ENCODE measurements at regions not wholly inside any gene's neighbourhood (a gene's known extent, or its start where the extent isn't known, plus 50 kb on each side); places are given as distances from the start of the nearest gene placed in this dataset.

DNA sequence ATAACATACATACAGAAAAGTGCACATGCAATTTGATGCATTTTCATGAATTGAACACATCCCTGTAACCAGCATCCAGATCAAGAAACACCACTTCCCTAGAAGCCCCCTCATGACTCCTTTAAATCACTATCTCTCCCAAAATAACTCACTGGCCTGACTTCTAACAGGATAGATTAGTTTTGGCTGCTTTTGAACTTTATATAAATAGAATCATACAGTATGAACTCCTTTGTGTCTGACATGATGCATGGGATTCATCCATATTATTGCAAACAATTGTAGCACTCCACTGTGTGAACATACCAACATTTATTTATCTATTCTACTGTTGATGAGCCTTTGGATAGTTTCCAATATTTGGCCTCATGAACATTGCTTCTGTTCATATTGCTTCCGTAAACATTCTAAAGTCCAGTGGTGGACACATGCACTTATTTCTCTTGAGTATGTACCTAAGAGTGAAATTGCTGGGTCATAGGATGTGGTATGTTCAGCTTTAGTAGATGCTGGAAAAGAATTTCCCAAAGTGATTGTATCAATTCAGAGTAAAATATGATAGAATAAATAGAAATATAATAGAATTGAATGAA, 148.7 kb upstream of the GDNF start:
- DNase-seq (ENCODE audit: low spot score): no peak
- in situ Hi-C loops (cut with MboI; ENCODE audit: low pct_unique_long_range_greater_than_20kb, low sequenced_read_pairs, unreplicated experiment): no loop called here
- TF ChIP-seq, protein P1, sequence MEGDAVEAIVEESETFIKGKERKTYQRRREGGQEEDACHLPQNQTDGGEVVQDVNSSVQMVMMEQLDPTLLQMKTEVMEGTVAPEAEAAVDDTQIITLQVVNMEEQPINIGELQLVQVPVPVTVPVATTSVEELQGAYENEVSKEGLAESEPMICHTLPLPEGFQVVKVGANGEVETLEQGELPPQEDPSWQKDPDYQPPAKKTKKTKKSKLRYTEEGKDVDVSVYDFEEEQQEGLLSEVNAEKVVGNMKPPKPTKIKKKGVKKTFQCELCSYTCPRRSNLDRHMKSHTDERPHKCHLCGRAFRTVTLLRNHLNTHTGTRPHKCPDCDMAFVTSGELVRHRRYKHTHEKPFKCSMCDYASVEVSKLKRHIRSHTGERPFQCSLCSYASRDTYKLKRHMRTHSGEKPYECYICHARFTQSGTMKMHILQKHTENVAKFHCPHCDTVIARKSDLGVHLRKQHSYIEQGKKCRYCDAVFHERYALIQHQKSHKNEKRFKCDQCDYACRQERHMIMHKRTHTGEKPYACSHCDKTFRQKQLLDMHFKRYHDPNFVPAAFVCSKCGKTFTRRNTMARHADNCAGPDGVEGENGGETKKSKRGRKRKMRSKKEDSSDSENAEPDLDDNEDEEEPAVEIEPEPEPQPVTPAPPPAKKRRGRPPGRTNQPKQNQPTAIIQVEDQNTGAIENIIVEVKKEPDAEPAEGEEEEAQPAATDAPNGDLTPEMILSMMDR (IDR thresholded peaks at IDR 0.05; ENCODE audit: extremely low read depth, insufficient read depth, missing control alignments): no peak

DNA sequence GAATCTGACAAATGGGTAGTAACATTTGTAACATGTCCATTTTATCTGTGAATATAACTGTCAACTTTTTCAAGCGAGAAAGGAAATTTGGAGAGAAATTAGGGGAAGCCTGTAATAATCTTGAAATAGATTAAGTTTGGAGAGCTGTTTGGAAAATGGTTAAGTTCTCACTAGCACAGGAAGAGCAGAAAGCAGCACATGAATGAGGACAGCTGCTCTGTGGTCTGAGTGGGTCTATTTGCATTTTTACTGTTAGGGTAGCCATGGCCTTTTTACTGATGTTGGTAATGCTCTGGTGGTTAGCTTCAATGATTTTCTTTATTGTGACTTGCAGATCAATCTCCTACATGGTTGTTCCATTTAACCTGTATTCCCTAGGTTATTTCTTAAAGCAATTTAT, 144.5 kb upstream of the GDNF start:
- DNase-seq (ENCODE audit: low spot score): no peak
- in situ Hi-C loops (cut with MboI; ENCODE audit: low pct_unique_long_range_greater_than_20kb, low sequenced_read_pairs, unreplicated experiment): no loop called here
- TF ChIP-seq, protein P1 (IDR thresholded peaks at IDR 0.05; ENCODE audit: extremely low read depth, insufficient read depth, missing control alignments): no peak

DNA sequence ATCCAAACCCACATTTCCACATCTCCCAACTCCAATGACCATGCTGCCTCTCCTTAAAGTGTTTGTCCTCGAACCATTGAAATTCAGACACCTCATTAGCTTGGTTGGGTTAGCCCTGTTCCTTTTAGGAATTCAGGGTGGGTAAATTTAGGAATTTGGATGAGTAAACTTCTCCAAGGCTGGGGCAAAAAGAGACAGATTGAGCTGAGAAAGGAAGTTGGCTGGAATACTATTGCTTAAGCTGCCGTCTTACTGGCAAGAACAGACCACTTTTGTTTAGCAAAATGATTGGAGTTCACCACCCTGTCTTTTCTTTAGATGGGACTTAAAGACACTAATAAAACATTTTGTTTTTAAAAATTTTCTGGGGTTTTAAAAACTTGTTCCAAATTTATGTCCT, 143.6 kb upstream of the GDNF start:
- TF ChIP-seq, protein P1 (IDR thresholded peaks at IDR 0.05; ENCODE audit: extremely low read depth, insufficient read depth, missing control alignments): no peak
- DNase-seq (ENCODE audit: low spot score): no peak
- in situ Hi-C loops (cut with MboI; ENCODE audit: low pct_unique_long_range_greater_than_20kb, low sequenced_read_pairs, unreplicated experiment): no loop called here

DNA sequence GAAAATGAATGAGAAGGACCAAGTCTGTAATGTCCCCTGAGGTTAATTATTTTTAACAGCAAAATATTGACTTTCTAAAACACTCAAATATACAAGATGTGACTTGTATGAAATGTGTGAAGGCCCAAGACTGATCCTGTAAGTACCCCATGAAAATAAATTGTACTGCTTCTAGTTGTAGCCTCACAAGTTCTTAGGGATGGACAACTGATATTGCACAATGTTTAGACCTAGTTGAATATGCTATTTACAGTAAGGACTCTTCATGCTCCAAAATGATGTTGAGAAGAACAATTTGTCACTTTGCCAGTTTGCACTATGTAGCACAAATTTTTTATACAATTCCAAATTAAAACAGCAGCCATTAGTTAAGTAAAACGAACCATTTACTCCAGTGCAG, 139.7 kb upstream of the GDNF start:
- no peak for DNase-seq (ENCODE audit: low spot score)
- in situ Hi-C loops (cut with MboI; ENCODE audit: low pct_unique_long_range_greater_than_20kb, low sequenced_read_pairs, unreplicated experiment): no loop called here
- TF ChIP-seq, protein P1 (IDR thresholded peaks at IDR 0.05; ENCODE audit: extremely low read depth, insufficient read depth, missing control alignments): no peak

DNA sequence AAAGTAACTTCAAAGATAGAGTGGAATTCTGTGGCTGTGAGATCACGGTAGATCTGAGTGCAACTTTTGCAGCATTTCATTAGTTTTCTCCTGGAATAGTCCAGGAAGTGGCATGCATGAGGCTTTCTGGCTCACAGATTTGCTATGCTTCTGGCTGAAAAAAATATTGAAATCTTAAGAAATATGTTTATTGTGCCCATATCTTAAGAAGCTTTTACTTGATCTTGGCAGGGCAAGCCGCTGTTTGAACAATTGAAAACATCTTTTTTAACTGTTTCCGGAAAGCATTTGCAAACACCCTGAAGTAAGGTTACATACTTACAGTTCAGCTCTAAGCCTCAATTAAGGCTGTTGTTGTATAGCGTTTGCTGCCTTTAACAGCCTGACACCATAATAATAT, 135.7 kb upstream of the GDNF start:
- DNase-seq (ENCODE audit: low spot score): no peak
- TF ChIP-seq, protein P1 (IDR thresholded peaks at IDR 0.05; ENCODE audit: extremely low read depth, insufficient read depth, missing control alignments): no peak
- in situ Hi-C loops (cut with MboI; ENCODE audit: low pct_unique_long_range_greater_than_20kb, low sequenced_read_pairs, unreplicated experiment): no loop called here

DNA sequence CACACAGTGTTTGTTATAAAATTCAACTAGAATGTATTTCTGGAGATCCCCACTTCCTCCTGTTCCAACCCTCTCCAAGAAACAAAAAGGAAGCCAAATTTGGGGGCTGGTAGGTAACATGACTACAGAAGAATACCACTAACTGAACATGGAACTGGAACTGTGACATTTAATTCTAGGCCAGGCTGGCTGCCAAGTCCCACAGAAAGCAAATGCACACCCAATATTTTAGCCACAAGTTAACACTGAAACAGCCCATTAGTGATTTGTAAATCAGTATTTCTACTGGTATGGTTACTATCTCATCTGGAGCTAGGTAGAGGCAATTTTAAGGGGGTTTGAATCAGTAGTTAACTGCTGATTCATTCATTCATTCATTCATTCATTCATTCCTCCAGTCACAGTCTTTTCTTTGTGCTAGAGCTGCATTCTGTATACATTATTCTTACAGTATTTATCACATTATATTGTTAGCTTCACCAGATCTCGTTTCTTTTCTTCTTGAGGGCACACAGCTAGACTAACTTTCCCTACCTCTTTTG, 131.7 kb upstream of the GDNF start:
- TF ChIP-seq, protein P1 (IDR thresholded peaks at IDR 0.05; ENCODE audit: extremely low read depth, insufficient read depth, missing control alignments): no peak

More for the DNA sequence above, 131.7 kb upstream of the GDNF start:
- DNase-seq (ENCODE audit: low spot score): no peak
- in situ Hi-C loops (cut with MboI; ENCODE audit: low pct_unique_long_range_greater_than_20kb, low sequenced_read_pairs, unreplicated experiment): no loop called here

Measured in GM13977 (cell line).